ENCODE measurements at regions not wholly inside any gene's neighbourhood (a gene's known extent, or its start where the extent isn't known, plus 50 kb on each side); places are given as distances from the start of the nearest gene placed in this dataset.
"Not testable (repeated sequence)": the region's sequence is repeated elsewhere in the genome, so short reads cannot be mapped to it uniquely, and the experiment has no call there.

- DNase-seq (ENCODE audit: low spot score), result no peak
Observed at GRCh38 chr1:61028136-61028535, 54.2 kb upstream of the NFIA start.

GRCh38 chr1:61018068-61018467 lies 64.3 kb upstream of the NFIA start:
- DNase-seq (ENCODE audit: low spot score), result not testable (repeated sequence)

- no peak for DNase-seq (ENCODE audit: low spot score)
Observed at GRCh38 chr1:61017651-61018050, 64.7 kb upstream of the NFIA start.

DNA sequence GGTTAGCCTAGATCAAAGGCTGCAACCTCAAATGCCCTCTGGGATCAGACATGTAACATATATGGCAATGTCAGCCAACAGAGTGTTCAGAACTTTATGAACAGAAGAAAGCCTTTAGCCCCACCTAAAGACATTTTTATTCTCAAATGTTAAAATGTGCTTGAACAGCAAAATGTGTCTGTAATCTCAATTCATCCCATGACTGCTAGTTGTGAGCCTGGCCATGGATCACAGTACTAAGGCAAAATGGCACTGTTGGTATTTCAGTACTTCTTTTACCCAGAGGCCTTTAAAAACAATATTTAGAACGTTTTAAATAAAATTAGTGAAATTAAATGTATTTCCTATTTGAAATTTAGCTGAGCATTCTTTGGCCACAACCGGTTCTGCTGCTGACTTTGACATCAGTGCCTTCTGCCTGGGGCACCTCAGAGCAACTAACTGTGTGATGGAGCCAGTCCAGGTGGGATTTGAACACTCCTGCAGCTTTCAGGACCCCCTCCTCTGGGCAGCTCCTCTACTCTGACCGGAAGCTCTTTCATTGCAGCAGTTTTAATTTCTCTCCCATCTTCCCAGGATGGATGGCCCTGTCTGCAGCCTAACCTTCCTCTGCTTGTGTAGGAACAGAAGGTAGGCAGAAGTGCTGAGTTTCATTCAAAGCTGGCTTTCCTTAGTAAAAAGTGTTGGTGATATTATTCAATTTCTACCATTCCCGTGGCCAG lies 68.3 kb upstream of the NFIA start:
- no peak for DNase-seq (ENCODE audit: low spot score)

GRCh38 chr1:61013189-61013945 lies 69.0 kb upstream of the NFIA start:
- no peak for DNase-seq (ENCODE audit: low spot score)

GRCh38 chr1:61012341-61012761 lies 70.0 kb upstream of the NFIA start:
- no peak for DNase-seq (ENCODE audit: low spot score)

DNA sequence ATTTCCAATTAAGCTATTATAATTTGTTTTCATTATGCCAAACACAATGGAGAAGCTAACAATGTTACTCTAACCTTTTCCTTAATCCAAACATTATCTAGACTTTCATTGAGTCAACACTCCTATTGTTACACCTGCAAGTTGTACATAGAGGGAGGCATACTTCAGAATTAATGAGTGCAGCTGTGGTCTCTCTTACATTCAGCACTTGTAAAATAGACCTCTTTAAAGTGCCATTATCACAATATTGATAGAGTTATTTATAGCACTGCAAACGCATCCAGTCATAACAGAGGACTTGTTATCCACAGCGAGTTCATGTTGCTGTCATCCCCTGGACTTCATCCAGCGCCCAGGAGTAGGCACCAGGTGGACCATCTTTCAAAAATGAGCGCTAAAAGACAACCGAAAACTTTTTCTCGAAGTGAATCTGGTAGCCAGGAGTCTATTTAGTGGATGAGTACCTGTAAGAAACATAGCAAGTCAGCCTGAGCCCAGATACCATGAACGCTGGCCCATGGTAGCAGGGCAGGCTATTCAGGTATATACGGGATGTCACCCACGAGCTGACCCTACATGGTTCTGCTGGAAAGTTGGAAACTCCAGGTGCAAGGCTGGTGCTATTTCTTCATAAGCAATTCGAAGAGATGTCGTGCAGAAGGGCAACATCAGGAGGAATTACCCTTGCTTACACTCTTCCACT lies 70.6 kb upstream of the NFIA start:
- DNase-seq (ENCODE audit: low spot score), result no peak

GRCh38 chr1:61007534-61008364 lies 74.6 kb upstream of the NFIA start:
- no peak for DNase-seq (ENCODE audit: low spot score)

DNA sequence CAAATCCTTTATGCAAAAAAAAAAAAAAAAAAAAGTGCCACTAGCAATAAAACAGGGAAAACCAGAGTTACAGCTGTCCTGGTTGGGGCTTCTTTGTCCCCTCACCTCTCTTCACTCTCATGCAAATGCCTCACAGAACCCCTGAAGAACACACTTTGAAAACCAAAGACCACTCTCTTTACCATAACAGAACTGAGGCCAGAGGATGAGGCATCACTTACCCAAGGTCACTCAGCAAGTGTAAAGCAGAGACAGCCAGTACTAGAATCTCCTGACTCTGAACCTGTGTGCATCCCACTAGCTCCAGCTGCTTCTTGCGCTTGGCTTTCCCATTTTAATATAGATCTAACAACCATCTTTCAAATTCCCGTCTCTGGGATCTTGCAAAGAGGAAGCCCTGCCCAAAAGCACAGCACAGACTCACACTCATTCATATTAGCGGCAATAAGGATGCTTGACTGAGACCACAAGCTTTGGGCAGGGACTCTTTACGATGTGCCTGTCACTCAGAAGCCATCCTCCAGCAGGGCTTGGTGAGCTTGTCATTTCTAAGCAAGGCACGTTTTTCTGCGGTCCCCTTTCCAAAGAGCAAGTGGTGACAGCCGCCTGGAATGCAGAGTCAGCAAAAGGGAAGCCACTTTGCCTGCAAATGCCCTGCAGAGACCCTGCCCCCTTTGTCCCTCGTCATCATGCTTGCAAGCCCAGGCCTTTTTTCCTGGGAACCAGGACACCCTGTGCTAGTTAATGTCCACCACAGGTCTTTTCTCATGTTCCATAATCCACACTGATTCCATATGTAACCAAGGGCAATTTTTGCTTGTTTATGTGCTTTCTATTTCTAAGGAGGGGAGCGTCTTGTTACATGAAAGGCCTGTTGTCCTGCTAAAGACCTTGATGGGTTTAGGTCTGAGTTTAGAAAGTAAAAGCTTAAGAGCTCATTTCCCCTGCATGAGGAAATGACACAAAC lies 76.5 kb upstream of the NFIA start:
- no peak for DNase-seq (ENCODE audit: low spot score)

DNA sequence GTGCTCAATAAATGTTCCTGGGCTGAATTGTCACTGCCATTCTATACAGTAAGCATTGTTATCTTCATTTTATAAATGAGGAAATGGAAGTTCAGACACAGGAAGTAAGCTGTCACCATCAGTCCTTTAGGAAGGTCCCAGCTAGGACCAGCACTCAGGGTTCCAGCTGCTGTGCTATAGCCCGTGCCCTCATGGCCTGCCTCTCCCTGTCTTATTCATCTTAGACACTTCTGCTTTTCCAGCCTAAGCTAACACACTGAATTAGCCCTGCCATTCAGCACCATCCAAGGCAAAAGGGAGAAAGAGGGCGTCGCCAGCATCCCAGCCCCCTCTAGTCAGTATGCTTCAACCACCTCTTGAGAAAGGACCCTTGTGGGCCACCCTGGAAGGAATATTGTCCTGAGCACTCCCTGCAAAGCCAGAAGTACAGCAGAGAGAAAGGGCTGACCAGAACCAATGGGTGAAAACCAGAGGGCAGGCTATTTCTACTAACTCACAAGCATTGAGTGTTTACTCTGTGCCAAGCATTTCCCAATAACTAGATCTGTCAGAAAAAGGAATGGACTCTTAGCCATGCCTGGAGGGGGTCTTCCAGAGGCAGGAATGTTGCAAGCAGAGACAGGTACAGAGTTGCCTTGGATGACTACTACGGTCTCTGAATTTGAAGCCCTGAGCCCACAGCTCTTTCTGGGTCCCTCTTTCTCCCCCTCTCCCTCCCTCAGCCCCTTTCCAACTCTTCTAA lies 77.9 kb upstream of the NFIA start:
- DNase-seq (ENCODE audit: low spot score), result no peak

GRCh38 chr1:61000327-61000726 lies 82.0 kb upstream of the NFIA start:
- no peak for DNase-seq (ENCODE audit: low spot score)

GRCh38 chr1:60998786-60999185 lies 83.6 kb upstream of the NFIA start:
- DNase-seq (ENCODE audit: low spot score), result no peak

- no peak for DNase-seq (ENCODE audit: low spot score)
Observed at GRCh38 chr1:60994828-60995492, 87.4 kb upstream of the NFIA start.

GRCh38 chr1:60994369-60994768 lies 88.0 kb upstream of the NFIA start:
- no peak for DNase-seq (ENCODE audit: low spot score)

DNA sequence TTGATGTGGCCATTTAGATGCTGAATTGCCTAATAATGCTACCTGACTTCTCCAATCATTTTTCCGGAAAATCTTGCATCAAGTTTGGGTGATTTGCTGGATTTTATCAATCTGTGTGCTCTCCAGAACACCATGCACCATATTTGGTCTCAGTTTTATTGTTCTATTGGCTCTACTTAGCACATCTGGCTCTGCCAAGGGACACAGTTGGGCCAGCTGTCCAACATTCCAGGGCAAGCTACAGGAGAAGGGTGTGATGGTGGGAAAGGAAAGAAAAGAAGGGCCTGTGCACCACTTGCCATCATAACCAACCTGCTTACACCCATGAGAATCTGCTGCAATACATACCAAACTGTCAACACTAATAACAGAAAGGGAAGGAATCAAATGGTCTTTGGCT lies 90.2 kb upstream of the NFIA start:
- DNase-seq (ENCODE audit: low spot score), result no peak

DNA sequence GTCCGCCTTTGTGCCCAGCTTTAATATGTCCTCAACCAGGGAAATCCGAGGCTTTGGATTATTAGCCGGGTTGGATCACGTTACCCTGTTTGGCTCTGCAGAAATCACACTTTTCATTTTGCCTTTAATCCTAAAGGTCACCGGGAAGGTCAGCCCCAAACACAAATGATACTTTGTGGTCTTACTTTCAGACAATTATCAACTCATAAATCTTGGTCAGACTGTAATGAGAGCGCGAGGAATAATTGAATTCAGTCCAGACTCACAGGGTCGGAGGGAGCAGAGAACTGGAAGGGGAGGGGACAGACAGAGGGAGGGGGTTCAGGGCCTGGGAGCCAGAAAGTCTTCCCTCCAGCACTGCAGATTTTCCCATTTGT lies 91.7 kb upstream of the NFIA start:
- no peak for DNase-seq (ENCODE audit: low spot score)

DNA sequence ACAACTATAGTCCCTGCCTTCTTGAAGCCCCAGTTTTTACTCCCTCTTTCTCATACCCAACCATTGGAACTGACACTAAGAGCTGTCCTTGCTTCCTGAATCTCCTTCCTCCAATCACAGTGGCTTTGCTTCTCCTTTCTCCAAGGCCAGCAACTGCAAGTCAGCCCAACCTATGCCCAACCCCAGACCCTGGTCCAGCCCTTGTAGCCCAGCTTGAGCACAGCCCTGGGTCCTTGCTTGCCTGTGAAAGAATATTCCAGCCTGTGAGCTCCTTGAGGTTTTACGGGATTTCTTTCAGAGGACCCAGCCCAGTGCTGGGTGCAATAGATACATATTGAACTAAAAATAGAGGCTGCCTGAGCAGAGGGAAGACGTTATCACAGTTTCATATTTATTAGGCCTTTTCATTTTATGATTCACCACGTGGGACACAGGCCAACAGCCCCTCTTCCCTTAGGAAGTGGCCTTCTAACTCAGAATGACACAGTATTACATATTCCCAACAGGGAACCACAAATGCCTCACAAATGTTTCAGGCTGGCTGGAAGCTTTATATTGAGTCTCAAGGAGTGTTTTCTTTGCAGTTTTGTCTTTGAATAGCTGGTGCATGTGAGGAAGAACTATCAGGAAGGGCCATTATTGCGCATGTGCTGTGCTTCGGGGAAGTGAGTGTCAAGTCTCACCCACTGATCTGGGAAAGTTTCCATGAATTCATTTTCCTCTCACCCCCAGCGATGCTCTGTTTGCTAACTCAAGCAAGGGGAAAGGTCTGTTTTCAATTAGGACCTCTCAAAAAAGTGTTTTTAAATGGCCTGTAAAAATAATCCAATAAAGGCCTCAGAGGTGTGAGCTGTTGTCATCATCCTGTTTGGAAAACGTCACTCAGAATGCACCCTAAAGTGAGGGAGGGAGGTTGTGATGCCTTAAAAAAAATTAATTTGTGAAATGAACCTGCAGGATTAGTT lies 92.3 kb upstream of the NFIA start:
- no peak for DNase-seq (ENCODE audit: low spot score)

DNA sequence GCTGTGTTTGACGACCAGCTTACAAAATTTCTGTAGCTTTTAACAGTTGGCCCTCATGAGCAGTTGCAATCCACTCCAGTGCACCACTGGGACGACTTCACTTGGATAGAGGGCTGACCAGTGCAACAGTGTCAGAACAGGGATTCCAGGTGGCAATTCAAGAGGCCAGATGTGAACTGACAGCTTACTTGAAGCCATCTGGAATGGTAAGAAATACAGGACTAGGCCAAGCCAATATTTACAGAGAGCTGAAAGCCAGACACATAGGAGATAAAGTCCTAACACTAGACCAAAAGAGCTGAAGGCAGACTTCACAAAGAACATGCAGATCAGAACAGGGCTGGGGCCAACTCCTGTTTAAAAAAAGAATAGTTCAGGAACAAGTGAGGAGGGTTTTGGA lies 93.5 kb upstream of the NFIA start:
- DNase-seq (ENCODE audit: low spot score), result no peak

DNA sequence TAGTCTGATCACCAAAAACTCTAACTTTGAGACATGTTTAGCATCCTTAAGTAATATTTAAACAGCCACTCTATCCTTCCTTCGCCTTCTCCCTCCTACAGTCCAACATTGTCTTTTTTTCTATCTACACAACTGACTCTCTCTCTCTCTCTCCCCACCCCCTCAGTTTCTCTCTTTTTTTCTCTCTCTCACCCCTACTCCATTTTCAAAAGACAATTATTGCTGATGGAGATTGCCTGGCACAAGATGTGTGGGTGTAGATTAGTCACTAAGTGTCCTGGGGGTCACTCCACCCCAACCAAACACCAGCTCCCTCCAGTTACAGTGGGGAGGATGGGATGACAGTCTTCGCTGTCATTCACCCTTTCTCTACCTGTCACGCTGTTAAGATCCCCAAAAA lies 94.5 kb upstream of the NFIA start:
- DNase-seq (ENCODE audit: low spot score), result no peak

All from activated CD4-positive, alpha-beta T cell treated with anti-CD3 and anti-CD28 coated beads, Interleukin-2, Interleukin-4, amounts not matched to agents 100 ng/mL and 50 ng/mL, durations not matched to agents 16 hours and 8 hours (primary cell).